Osteocyte (in vitro differentiated cells): ENCODE measurements at regions not wholly inside any gene's neighbourhood (a gene's known extent, or its start where the extent isn't known, plus 50 kb on each side); places are given as distances from the start of the nearest gene placed in this dataset.

ENCODE experiments used
- DNase-seq: peaks from one replicate; pipeline ENCODE4 v3.0.0; 2021; ENCODE audit warnings: mixed read lengths; ENCODE audit not compliant: unreplicated experiment; ENCODE audit errors: extremely low spot score
- H3K27ac Mint-ChIP-seq: one replicate; pipeline ENCODE4 v1.8.0; 2021; ENCODE audit warnings: mild to moderate bottlenecking, mixed read lengths; ENCODE audit not compliant: unreplicated experiment
- H3K27me3 Mint-ChIP-seq: one replicate; pipeline ENCODE4 v1.8.0; 2021; ENCODE audit warnings: mixed read lengths; ENCODE audit not compliant: unreplicated experiment
- H3K36me3 Mint-ChIP-seq: one replicate; pipeline ENCODE4 v1.8.0; 2021; ENCODE audit warnings: mixed read lengths; ENCODE audit not compliant: unreplicated experiment
- H3K4me1 Mint-ChIP-seq: one replicate; pipeline ENCODE4 v1.8.0; 2021; ENCODE audit warnings: mixed read lengths; ENCODE audit not compliant: unreplicated experiment
- H3K4me3 Mint-ChIP-seq: one replicate; pipeline ENCODE4 v1.8.0; 2021; ENCODE audit warnings: mild to moderate bottlenecking, moderate library complexity, mixed read lengths; ENCODE audit not compliant: unreplicated experiment
- H3K9me3 Mint-ChIP-seq: one replicate; pipeline ENCODE4 v1.8.0; 2021; ENCODE audit warnings: mixed read lengths; ENCODE audit not compliant: unreplicated experiment
- TF ChIP-seq, protein P1 (sequence below): fragments of 200-600 bp; sonication (generic); IDR thresholded peaks from 2 replicates; pipeline ENCODE4 v1.5.0; 2021; ENCODE audit warnings: antibody characterized with exemption, mild to moderate bottlenecking, moderate library complexity

DNA sequence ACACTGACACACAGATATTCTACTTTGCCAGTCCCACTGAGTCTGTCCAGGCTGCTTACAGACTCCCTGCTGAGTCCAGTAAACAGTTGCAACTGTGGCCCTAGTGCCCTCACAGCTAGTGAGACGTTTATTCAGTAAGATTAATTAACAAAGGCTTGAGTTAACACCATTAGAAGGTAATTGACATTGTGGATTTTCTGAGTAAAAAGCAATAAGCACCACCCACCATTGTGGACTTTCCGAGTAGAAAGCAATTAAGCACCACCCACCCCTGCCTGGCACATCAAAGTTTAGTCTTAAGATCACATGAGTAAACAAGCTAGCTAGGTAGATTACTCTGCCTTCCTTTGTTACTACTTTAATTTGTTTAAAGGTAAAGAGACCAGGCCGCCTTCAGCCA, 408.6 kb upstream of the IMPG1 start:
- TF ChIP-seq, protein P1, sequence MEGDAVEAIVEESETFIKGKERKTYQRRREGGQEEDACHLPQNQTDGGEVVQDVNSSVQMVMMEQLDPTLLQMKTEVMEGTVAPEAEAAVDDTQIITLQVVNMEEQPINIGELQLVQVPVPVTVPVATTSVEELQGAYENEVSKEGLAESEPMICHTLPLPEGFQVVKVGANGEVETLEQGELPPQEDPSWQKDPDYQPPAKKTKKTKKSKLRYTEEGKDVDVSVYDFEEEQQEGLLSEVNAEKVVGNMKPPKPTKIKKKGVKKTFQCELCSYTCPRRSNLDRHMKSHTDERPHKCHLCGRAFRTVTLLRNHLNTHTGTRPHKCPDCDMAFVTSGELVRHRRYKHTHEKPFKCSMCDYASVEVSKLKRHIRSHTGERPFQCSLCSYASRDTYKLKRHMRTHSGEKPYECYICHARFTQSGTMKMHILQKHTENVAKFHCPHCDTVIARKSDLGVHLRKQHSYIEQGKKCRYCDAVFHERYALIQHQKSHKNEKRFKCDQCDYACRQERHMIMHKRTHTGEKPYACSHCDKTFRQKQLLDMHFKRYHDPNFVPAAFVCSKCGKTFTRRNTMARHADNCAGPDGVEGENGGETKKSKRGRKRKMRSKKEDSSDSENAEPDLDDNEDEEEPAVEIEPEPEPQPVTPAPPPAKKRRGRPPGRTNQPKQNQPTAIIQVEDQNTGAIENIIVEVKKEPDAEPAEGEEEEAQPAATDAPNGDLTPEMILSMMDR = no peak
- Mint-ChIP-seq H3K27me3 (no peaks in the 10 kb centered on the region), H3K4me1 (no peaks in the 10 kb centered on the region), H3K36me3 (no peaks in the 10 kb centered on the region), H3K27ac (no peak overlapping the region), H3K4me3 (no peak overlapping the region), H3K9me3 (peaks cover 61% of the 10 kb centered on the region)
- DNase-seq = no peak

DNA sequence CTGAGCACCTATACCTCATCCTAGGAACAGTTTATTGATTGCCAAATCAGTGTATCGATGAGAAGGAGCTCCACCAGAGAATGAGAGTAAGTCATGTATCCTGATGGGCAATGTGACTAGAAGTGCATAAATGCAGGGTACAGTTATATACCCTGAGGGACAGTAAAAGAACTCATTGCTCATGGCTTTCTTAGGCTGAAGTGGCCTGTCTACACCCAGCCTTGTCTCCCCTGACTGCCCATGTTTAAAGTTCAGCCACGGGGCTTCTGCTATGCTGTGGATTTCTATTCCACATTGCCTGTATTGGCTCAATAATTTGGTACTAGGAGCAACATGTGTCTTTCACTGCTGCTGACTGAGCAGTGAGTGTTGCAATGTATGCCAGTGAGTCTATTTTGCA, 400.4 kb upstream of the IMPG1 start:
- Mint-ChIP-seq H3K9me3 (peaks cover 12% of the 10 kb centered on the region), H3K4me3 (no peak overlapping the region), H3K27ac (no peak overlapping the region), H3K36me3 (no peaks in the 10 kb centered on the region), H3K4me1 (no peaks in the 10 kb centered on the region), H3K27me3 (no peaks in the 10 kb centered on the region)
- DNase-seq = no peak
- TF ChIP-seq, protein P1 = no peak

DNA sequence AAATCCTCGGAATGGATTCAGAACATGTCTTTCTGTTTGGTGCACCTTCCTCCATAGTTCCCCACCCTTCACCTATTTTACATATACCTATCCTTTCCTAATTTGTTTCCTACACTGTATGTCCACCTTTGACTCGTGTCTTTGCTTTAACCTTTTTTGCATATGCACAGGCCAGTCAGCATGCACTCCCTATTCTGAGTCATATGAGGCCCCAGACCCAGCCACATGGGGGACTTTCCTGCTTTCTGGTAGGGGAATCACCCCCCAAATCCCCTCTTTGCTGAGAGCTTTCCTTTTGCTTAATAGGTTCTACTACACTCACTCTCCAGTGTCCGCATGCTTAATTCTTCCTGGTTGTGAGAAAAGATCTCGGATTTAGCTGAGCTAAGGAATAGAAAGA, 393.8 kb upstream of the IMPG1 start:
- DNase-seq = no peak
- no peaks in the 10 kb centered on the region for H3K27me3 Mint-ChIP-seq
- no peak overlapping the region for H3K4me3 Mint-ChIP-seq
- no peaks in the 10 kb centered on the region for H3K4me1 Mint-ChIP-seq
- no peak overlapping the region for H3K27ac Mint-ChIP-seq
- H3K36me3 Mint-ChIP-seq = no peaks in the 10 kb centered on the region
- H3K9me3 Mint-ChIP-seq = no peaks in the 10 kb centered on the region
- TF ChIP-seq, protein P1 = no peak

DNA sequence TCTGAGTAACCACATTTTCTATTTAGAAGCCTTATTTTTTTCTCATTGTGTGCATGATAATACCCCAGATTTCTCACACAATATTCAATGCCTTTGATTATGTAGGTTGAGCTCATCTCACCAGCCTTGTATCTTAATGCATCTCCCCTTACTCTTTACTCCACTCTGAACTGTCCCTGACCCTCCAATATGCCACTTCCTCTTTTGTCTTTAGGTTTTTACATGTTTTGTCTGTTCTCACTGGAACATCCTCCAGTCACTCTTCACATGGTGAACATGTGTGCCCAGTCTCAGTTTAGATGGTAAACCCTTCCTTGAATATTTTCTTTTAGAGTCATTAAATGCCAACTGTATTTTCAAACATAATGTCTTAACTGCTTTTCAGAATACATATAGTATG, 392.9 kb upstream of the IMPG1 start:
- Mint-ChIP-seq H3K27ac (no peak overlapping the region), H3K36me3 (no peaks in the 10 kb centered on the region), H3K9me3 (no peaks in the 10 kb centered on the region)

DNA sequence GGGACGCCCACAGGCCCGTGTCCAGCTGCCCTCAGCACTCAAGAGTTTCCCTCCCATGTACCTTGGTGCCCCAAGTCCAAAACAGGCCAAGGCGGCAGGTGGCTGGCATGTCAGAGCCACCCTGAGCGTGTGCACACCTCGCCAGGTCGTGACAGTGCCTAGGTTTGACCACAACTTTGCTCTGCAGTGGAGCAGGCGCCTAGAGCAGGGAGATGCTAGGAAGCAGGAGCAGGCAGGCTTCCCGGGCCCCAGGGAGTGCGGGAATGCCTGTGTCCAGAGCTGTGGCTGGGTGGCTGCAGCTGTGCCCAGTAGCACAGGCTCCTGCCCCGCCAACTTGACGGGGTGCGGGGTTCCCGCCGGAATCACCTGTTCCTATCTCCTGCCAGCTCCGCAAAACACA, 380.8 kb upstream of the IMPG1 start:
- no peaks in the 10 kb centered on the region for H3K36me3 Mint-ChIP-seq
- no peaks in the 10 kb centered on the region for H3K27me3 Mint-ChIP-seq
- no peaks in the 10 kb centered on the region for H3K9me3 Mint-ChIP-seq
- TF ChIP-seq, protein P1 = no peak
- H3K27ac Mint-ChIP-seq = no peak overlapping the region
- no peaks in the 10 kb centered on the region for H3K4me1 Mint-ChIP-seq
- DNase-seq = no peak
- H3K4me3 Mint-ChIP-seq = no peak overlapping the region

More for the DNA sequence above, 392.9 kb upstream of the IMPG1 start:
- TF ChIP-seq, protein P1 = no peak
- DNase-seq = no peak
- no peaks in the 10 kb centered on the region for H3K4me1 Mint-ChIP-seq
- H3K27me3 Mint-ChIP-seq = no peaks in the 10 kb centered on the region
- H3K4me3 Mint-ChIP-seq = no peak overlapping the region
